H9 (cell line): ENCODE measurements at regions not wholly inside any gene's neighbourhood (a gene's known extent, or its start where the extent isn't known, plus 50 kb on each side); places are given as distances from the start of the nearest gene placed in this dataset.

ENCODE experiments used
- DNase-seq: peaks from one replicate; pipeline ENCODE4 v3.0.0-alpha.2; 2017
- H2AFZ ChIP-seq: one replicate; pipeline ENCODE4 v1.6.1; 2013; ENCODE audit warnings: mild to moderate bottlenecking, low read length, control low read depth, moderate library complexity
- H2AK5ac ChIP-seq: 2 replicates; pipeline ENCODE4 v1.6.1; 2013; ENCODE audit warnings: low read length, control low read depth, mixed read lengths; ENCODE audit not compliant: insufficient read length
- H2BK120ac ChIP-seq: one replicate; pipeline ENCODE4 v1.6.1; 2013; ENCODE audit warnings: low read depth, mild to moderate bottlenecking, low read length, control low read depth, inconsistent platforms; ENCODE audit not compliant: poor library complexity, severe bottlenecking
- H2BK12ac ChIP-seq: 2 replicates; pipeline ENCODE4 v1.6.1; 2013; ENCODE audit warnings: low read length, control low read depth, mixed read lengths, low read depth; ENCODE audit not compliant: insufficient read length
- H2BK15ac ChIP-seq: 2 replicates; pipeline ENCODE4 v1.6.1; 2013; ENCODE audit warnings: low read depth, low read length, control low read depth
- H2BK20ac ChIP-seq: one replicate; pipeline ENCODE4 v1.6.1; 2013; ENCODE audit warnings: low read depth, mild to moderate bottlenecking, low read length, control low read depth, inconsistent platforms; ENCODE audit not compliant: poor library complexity, severe bottlenecking
- H2BK5ac ChIP-seq: 2 replicates; pipeline ENCODE4 v1.6.1; 2013; ENCODE audit warnings: low read length, control low read depth, mixed read lengths; ENCODE audit not compliant: insufficient read length
- H3K14ac ChIP-seq: 2 replicates; pipeline ENCODE4 v1.6.1; 2013; ENCODE audit warnings: low read length, control low read depth; ENCODE audit not compliant: insufficient read depth
- H3K18ac ChIP-seq: 2 replicates; pipeline ENCODE4 v1.6.1; 2013; ENCODE audit warnings: low read depth, mild to moderate bottlenecking, mixed read lengths, low read length, control low read depth; ENCODE audit not compliant: insufficient read length
- H3K23ac ChIP-seq: 2 replicates; pipeline ENCODE4 v1.6.1; 2013; ENCODE audit warnings: low read length, control low read depth, mixed read lengths, low read depth; ENCODE audit not compliant: insufficient read length
- H3K23me2 ChIP-seq: 2 replicates; pipeline ENCODE4 v1.6.1; 2013; ENCODE audit warnings: low read depth, mild to moderate bottlenecking, mixed read lengths, low read length, control low read depth; ENCODE audit not compliant: insufficient read length, poor library complexity, severe bottlenecking
- H3K27ac ChIP-seq: 2 replicates; pipeline ENCODE4 v1.5.1; 2013; ENCODE audit warnings: low read length, control low read depth, mixed read lengths, low read depth; ENCODE audit not compliant: insufficient read length
- H3K27me3 ChIP-seq: 2 replicates; pipeline ENCODE4 v1.6.1; 2013; ENCODE audit warnings: low read length, control low read depth, inconsistent platforms; ENCODE audit not compliant: insufficient read depth
- H3K4ac ChIP-seq: 2 replicates; pipeline ENCODE4 v1.6.1; 2013; ENCODE audit warnings: low read depth, mild to moderate bottlenecking, control low read depth, inconsistent platforms, low read length, moderate library complexity
- H3K4me1 ChIP-seq: 2 replicates; pipeline ENCODE4 v1.6.1; 2013; ENCODE audit warnings: low read length, control low read depth, inconsistent platforms; ENCODE audit not compliant: insufficient read depth
- H3K4me2 ChIP-seq: 2 replicates; pipeline ENCODE4 v1.6.1; 2013; ENCODE audit warnings: low read length, control low read depth, mixed read lengths; ENCODE audit not compliant: insufficient read length, insufficient read depth
- H3K56ac ChIP-seq: 2 replicates; pipeline ENCODE4 v1.6.1; 2013; ENCODE audit warnings: low read depth, mild to moderate bottlenecking, mixed read lengths, low read length, control low read depth; ENCODE audit not compliant: insufficient read length
- H3K79me1 ChIP-seq: 2 replicates; pipeline ENCODE4 v1.6.1; 2013; ENCODE audit warnings: low read depth, mild to moderate bottlenecking, moderate library complexity, low read length, control low read depth, inconsistent platforms; ENCODE audit not compliant: insufficient read depth, poor library complexity, severe bottlenecking
- H3K79me2 ChIP-seq: 2 replicates; pipeline ENCODE4 v1.6.1; 2013; ENCODE audit warnings: low read length, control low read depth, inconsistent platforms; ENCODE audit not compliant: insufficient read depth
- H3K9ac ChIP-seq: 2 replicates; pipeline ENCODE4 v1.6.1; 2013; ENCODE audit warnings: low read length, control low read depth, mixed read lengths; ENCODE audit not compliant: insufficient read length; ENCODE audit errors: extremely low read depth
- H3K9me3 ChIP-seq: one replicate; pipeline ENCODE4 v1.6.1; 2013; ENCODE audit warnings: low read depth, low read length, inconsistent platforms; ENCODE audit not compliant: control insufficient read depth
- H3T11ph ChIP-seq: one replicate; pipeline ENCODE4 v1.6.1; 2013; ENCODE audit warnings: mild to moderate bottlenecking, low read length, control low read depth, inconsistent platforms
- H4K20me1 ChIP-seq: one replicate; pipeline ENCODE4 v1.6.1; 2013; ENCODE audit not compliant: control insufficient read depth, insufficient read length, insufficient read depth
- H4K5ac ChIP-seq: 2 replicates; pipeline ENCODE4 v1.6.1; 2013; ENCODE audit warnings: low read depth, mild to moderate bottlenecking, mixed read lengths, low read length, control low read depth; ENCODE audit not compliant: insufficient read length
- H4K8ac ChIP-seq: replicated peaks from 2 replicates; pipeline ENCODE4 v1.6.1; 2013; ENCODE audit warnings: low read length, control low read depth, mixed read lengths, low read depth; ENCODE audit not compliant: insufficient read length
- H4K91ac ChIP-seq: 2 replicates; pipeline ENCODE4 v1.6.1; 2013; ENCODE audit warnings: low read depth, mild to moderate bottlenecking, moderate library complexity, mixed read lengths, low read length, control low read depth; ENCODE audit not compliant: insufficient read length
- H3K27ac Mint-ChIP-seq, 3 experiments: 2 replicates in 2 of 3; 3 replicates in 1 of 3; pipeline ENCODE4 v1.8.0; 2020 to 2021; ENCODE audit warnings: mixed read lengths in 3 of 3, mild to moderate bottlenecking in 1 of 3, moderate library complexity in 1 of 3
- H3K27me3 Mint-ChIP-seq: 2 replicates; pipeline ENCODE4 v1.8.0; 2021; ENCODE audit warnings: low read depth, mild to moderate bottlenecking, moderate library complexity, mixed read lengths
- H3K36me3 Mint-ChIP-seq, 3 experiments: 2 replicates in 2 of 3; 3 replicates in 1 of 3; pipeline ENCODE4 v1.8.0; 2020 to 2021; ENCODE audit warnings: low read depth in 3 of 3, mixed read lengths in 3 of 3; ENCODE audit not compliant: insufficient read depth in 1 of 3
- H3K4me1 Mint-ChIP-seq, 2 experiments: 2 replicates each; pipeline ENCODE4 v1.8.0; 2020; ENCODE audit warnings: mixed read lengths in 2 of 2
- H3K4me3 Mint-ChIP-seq, 2 experiments: 2 replicates in 1 of 2; 3 replicates in 1 of 2; pipeline ENCODE4 v1.8.0; 2020 to 2021; ENCODE audit warnings: mild to moderate bottlenecking in 2 of 2, mixed read lengths in 2 of 2, moderate library complexity in 1 of 2
- H3K9me3 Mint-ChIP-seq, 2 experiments: 2 replicates in 1 of 2; 3 replicates in 1 of 2; pipeline ENCODE4 v1.8.0; 2020; ENCODE audit warnings: mild to moderate bottlenecking in 2 of 2, mixed read lengths in 2 of 2, moderate library complexity in 1 of 2
- TF ChIP-seq, protein P1 (sequence below): fragments of 200-600 bp; sonication (generic); conservative IDR thresholded peaks from 3 replicates; pipeline ENCODE4 v1.8.0; 2021; ENCODE audit warnings: antibody characterized with exemption, mild to moderate bottlenecking

DNA sequence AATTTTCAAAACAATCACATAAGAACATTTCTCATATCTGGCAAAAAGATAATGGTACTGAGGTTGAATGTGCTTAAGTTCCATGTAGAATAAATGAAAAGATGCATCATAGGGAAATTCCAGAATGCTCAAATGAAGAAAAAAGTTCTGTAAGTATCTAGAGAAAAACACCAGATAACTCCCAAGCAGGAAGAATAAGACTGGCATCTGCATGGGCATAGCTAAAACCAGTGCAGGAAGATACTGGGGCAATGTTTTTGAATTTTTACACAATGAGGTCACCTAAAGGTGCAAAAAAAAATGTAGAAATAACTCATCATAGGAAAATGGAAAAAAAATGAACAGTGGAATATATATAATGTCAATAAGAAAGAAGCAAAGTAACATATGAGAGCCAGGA is 275.2 kb downstream of the BAMBI start:
- H3K36me3 Mint-ChIP-seq = peaks cover 0 to 2% (median 0%) of the 10 kb centered on the region in 3 experiments; a peak in 1 of 7 replicates
- Histone ChIP-seq H2BK12ac (no peak overlapping the region), H3K23me2 (no peaks in the 10 kb centered on the region), H2BK5ac (no peak overlapping the region), H3K79me1 (no peaks in the 10 kb centered on the region), H3K14ac (no peak overlapping the region), H4K20me1 (no peaks in the 10 kb centered on the region), H2BK20ac (no peak overlapping the region), H3K9me3 (no peaks in the 10 kb centered on the region), H2BK15ac (no peak overlapping the region), H3K9ac (no peak overlapping the region), H2AFZ (no peak overlapping the region), H3T11ph (no peak overlapping the region), H3K56ac (no peak overlapping the region), H4K91ac (no peak overlapping the region), H3K4me2 (no peak overlapping the region), H3K23ac (no peak overlapping the region), H4K5ac (no peak overlapping the region), H2AK5ac (no peak overlapping the region), H3K27ac (no peak overlapping the region), H4K8ac (no peak overlapping the region), H3K79me2 (no peaks in the 10 kb centered on the region), H2BK120ac (no peak overlapping the region), H3K4ac (no peak overlapping the region), H3K4me1 (no peaks in the 10 kb centered on the region), H3K18ac (no peak overlapping the region), H3K27me3 (no peaks in the 10 kb centered on the region)
- H3K9me3 Mint-ChIP-seq = peaks cover 4 to 5% of the 10 kb centered on the region in 2 experiments; a peak in 2 of 5 replicates
- H3K27ac Mint-ChIP-seq = no peak overlapping the region
- TF ChIP-seq, protein P1, sequence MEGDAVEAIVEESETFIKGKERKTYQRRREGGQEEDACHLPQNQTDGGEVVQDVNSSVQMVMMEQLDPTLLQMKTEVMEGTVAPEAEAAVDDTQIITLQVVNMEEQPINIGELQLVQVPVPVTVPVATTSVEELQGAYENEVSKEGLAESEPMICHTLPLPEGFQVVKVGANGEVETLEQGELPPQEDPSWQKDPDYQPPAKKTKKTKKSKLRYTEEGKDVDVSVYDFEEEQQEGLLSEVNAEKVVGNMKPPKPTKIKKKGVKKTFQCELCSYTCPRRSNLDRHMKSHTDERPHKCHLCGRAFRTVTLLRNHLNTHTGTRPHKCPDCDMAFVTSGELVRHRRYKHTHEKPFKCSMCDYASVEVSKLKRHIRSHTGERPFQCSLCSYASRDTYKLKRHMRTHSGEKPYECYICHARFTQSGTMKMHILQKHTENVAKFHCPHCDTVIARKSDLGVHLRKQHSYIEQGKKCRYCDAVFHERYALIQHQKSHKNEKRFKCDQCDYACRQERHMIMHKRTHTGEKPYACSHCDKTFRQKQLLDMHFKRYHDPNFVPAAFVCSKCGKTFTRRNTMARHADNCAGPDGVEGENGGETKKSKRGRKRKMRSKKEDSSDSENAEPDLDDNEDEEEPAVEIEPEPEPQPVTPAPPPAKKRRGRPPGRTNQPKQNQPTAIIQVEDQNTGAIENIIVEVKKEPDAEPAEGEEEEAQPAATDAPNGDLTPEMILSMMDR = no peak
- no peak for DNase-seq
- H3K4me3 Mint-ChIP-seq = no peak overlapping the region
- H3K4me1 Mint-ChIP-seq = peaks cover 2 to 5% of the 10 kb centered on the region in 2 experiments; a peak in 3 of 4 replicates
- H3K27me3 Mint-ChIP-seq = no peaks in the 10 kb centered on the region
